ENCODE measurements at regions not wholly inside any gene's neighbourhood (a gene's known extent, or its start where the extent isn't known, plus 50 kb on each side); places are given as distances from the start of the nearest gene placed in this dataset.
A peak's percentile ranks its signal among the peaks of the same experiment; 100 is the strongest.

DNA sequence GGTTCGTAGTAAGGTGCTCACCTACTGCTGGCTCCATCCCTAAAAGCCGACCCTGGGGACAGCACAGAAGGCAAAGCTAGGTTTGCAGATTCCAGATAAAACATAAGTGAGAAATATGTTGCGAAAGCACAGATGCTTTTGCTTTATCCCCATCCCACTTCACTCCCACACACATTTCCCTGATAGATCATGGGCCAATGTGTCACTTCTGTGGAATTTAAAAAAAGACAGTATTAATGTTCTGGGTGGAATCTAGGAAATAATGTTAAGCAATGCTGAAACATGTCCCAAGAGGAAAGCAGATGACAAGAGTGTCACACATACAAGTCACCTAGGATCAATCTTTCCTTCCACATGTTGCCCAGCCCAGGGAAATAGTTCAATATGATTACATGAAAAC, 661.0 kb upstream of the MIR17HG start:
- TF ChIP-seq, protein P1, sequence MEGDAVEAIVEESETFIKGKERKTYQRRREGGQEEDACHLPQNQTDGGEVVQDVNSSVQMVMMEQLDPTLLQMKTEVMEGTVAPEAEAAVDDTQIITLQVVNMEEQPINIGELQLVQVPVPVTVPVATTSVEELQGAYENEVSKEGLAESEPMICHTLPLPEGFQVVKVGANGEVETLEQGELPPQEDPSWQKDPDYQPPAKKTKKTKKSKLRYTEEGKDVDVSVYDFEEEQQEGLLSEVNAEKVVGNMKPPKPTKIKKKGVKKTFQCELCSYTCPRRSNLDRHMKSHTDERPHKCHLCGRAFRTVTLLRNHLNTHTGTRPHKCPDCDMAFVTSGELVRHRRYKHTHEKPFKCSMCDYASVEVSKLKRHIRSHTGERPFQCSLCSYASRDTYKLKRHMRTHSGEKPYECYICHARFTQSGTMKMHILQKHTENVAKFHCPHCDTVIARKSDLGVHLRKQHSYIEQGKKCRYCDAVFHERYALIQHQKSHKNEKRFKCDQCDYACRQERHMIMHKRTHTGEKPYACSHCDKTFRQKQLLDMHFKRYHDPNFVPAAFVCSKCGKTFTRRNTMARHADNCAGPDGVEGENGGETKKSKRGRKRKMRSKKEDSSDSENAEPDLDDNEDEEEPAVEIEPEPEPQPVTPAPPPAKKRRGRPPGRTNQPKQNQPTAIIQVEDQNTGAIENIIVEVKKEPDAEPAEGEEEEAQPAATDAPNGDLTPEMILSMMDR (IDR thresholded peaks at IDR 0.05): no peak
- TF ChIP-seq POLR2A (IDR thresholded peaks at IDR 0.05) (no peak), POLR2AphosphoS5 (IDR thresholded peaks at IDR 0.05) (peak in 1 of 3 donors; percentile 63)
